Right lobe of liver (tissue), 6 donors: ENCODE measurements at regions not wholly inside any gene's neighbourhood (a gene's known extent, or its start where the extent isn't known, plus 50 kb on each side); places are given as distances from the start of the nearest gene placed in this dataset.

Experiments
- ATAC-seq, 4 donors: fragments of 200-7000 bp; cut with Tn5 transposase; one replicate each; pipeline ENCODE4 v1.9.1; 2020; ENCODE audit warnings: mild to moderate bottlenecking in 4 of 4, moderate library complexity in 4 of 4
- DNase-seq, 3 donors: peaks; one replicate each; pipeline ENCODE4 v3.0.0-alpha.2; 2020
- H3K27ac ChIP-seq, 3 donors: fragments of 200-600 bp; one replicate each; pipeline ENCODE4 v1.8.0; 2022
- H3K27me3 ChIP-seq, 2 donors: fragments of 200-600 bp; one replicate each; pipeline ENCODE4 v1.8.0; 2022
- H3K36me3 ChIP-seq, 4 donors: fragments of 200-600 bp; sonication (generic) in 1 of 4; one replicate each; pipeline versions ENCODE4 v1.5.1 to v1.8.0; 2017 to 2022; ENCODE audit warnings: control low read depth in 1 of 4
- H3K4me1 ChIP-seq, 4 donors: fragments of 200-600 bp; sonication (generic) in 1 of 4; one replicate each; pipeline versions ENCODE4 v1.5.1 to v1.8.0; 2017 to 2022; ENCODE audit warnings: control low read depth in 1 of 4
- H3K4me3 ChIP-seq, 3 donors: fragments of 200-600 bp; one replicate each; pipeline ENCODE4 v1.8.0; 2022
- H3K9me3 ChIP-seq, 4 donors: fragments of 200-600 bp; sonication (generic) in 1 of 4; one replicate each; pipeline versions ENCODE4 v1.5.1 to v1.8.0; 2017 to 2022; ENCODE audit warnings: control low read depth in 1 of 4
- CTCF ChIP-seq, 4 donors: fragments of 200-600 bp in 3 of 4; fragments of 450-650 bp in 1 of 4; IDR thresholded peaks; one replicate each; pipeline versions ENCODE4 v1.5.1 to v1.8.0; 2016 to 2022; ENCODE audit warnings: antibody characterized with exemption in 4 of 4, mild to moderate bottlenecking in 2 of 4
- POLR2A ChIP-seq: fragments of 450-650 bp; IDR thresholded peaks from one replicate; pipeline ENCODE4 v1.6.1; 2017; ENCODE audit warnings: antibody characterized with exemption, mild to moderate bottlenecking
- WGBS: methylation state at CpG from one replicate; pipeline ENCODE4 v1.1.6; 2018; ENCODE audit warnings: low coverage, low lambda C conversion rate; ENCODE audit not compliant: insufficient coverage; ENCODE audit errors: missing lambda C conversion rate; 5-methylcytosine and 5-hydroxymethylcytosine counted together
- intact Hi-C, 2 donors: fragments of 100-400 bp; cut with DNase I; formaldehyde crosslinking; loops; one replicate each; pipeline versions ENCODE4 v1.11.2 to v1.14.1; 2022
- donor health status: DM: no; HTN: yes; CAD: no.
- donor health status: DM: no; HTN: no; CAD: no.
- donor health status: DM: no; HTN: no; CAD: no.
- donor health status: DM: no; HTN: yes; CAD: no.
- donor health status: DM: no; HTN: yes; CAD: no.

GRCh38 chr18:22477222-22477621 lies 59.5 kb upstream of the CTAGE1 start:
- Histone ChIP-seq H3K4me3 (no peak overlapping the region), H3K27me3 (no peaks in the 10 kb centered on the region), H3K9me3 (no peaks in the 10 kb centered on the region), H3K36me3 (no peaks in the 10 kb centered on the region), H3K4me1 (no peaks in the 10 kb centered on the region), H3K27ac (no peak overlapping the region)
- intact Hi-C loops = no loop called here
- ATAC-seq (no peak), DNase-seq (no peak)
- no peak for TF ChIP-seq POLR2A
- TF ChIP-seq CTCF (IDR thresholded peaks at IDR 0.05) = no peak
- 80% methylated on average over 1 of the region's 1 CpG for WGBS

- 69% methylated on average over 3 of the region's 3 CpGs for WGBS
- no peak for TF ChIP-seq CTCF (IDR thresholded peaks at IDR 0.05)
- no peak for TF ChIP-seq POLR2A
- intact Hi-C loops = no loop called here
- Histone ChIP-seq H3K4me3 (no peak overlapping the region), H3K27ac (no peak overlapping the region), H3K36me3 (no peaks in the 10 kb centered on the region), H3K9me3 (no peaks in the 10 kb centered on the region), H3K27me3 (no peaks in the 10 kb centered on the region), H3K4me1 (no peaks in the 10 kb centered on the region)
- ATAC-seq (no peak), DNase-seq (no peak)
Measured at GRCh38 chr18:22482948-22483347, 65.2 kb upstream of the CTAGE1 start.

GRCh38 chr18:22483407-22483806 lies 65.7 kb upstream of the CTAGE1 start:
- no peak for DNase-seq
- ATAC-seq = no peak
- no peaks in the 10 kb centered on the region for H3K9me3 ChIP-seq
- intact Hi-C loops = no loop called here
- H3K27me3 ChIP-seq = no peaks in the 10 kb centered on the region
- H3K4me3 ChIP-seq = no peak overlapping the region
- no peak for TF ChIP-seq POLR2A
- TF ChIP-seq CTCF (IDR thresholded peaks at IDR 0.05) = no peak
- no peaks in the 10 kb centered on the region for H3K36me3 ChIP-seq
- H3K27ac ChIP-seq = no peak overlapping the region
- peaks cover 0 to 4% (median under 1%) of the 10 kb centered on the region in 4 donors for H3K4me1 ChIP-seq
- 80% methylated on average over 4 of the region's 5 CpGs for WGBS

- WGBS = 100% methylated on average over 2 of the region's 2 CpGs
- intact Hi-C loops = no loop called here
- Histone ChIP-seq H3K4me3 (no peak overlapping the region), H3K27ac (no peak overlapping the region), H3K4me1 (peaks cover 0 to 15% (median 6%) of the 10 kb centered on the region in 4 donors), H3K9me3 (no peaks in the 10 kb centered on the region), H3K27me3 (no peaks in the 10 kb centered on the region), H3K36me3 (no peaks in the 10 kb centered on the region)
- ATAC-seq = no peak
- DNase-seq = no peak
- no peak for TF ChIP-seq POLR2A
- no peak for TF ChIP-seq CTCF (IDR thresholded peaks at IDR 0.05)
Measured at GRCh38 chr18:22484471-22484870, 66.8 kb upstream of the CTAGE1 start.

- no peaks in the 10 kb centered on the region for H3K36me3 ChIP-seq
- H3K9me3 ChIP-seq = no peaks in the 10 kb centered on the region
- intact Hi-C loops = no loop called here
- ATAC-seq (no peak), DNase-seq (no peak)
- no peak overlapping the region for H3K27ac ChIP-seq
- no peaks in the 10 kb centered on the region for H3K27me3 ChIP-seq
- peaks cover 0 to 25% (median 11%) of the 10 kb centered on the region in 4 donors for H3K4me1 ChIP-seq
- TF ChIP-seq POLR2A (no peak), CTCF (IDR thresholded peaks at IDR 0.05) (no peak)
- no peak overlapping the region for H3K4me3 ChIP-seq
- 70% methylated on average over 6 of the region's 6 CpGs for WGBS
Measured at GRCh38 chr18:22485808-22486244, 68.1 kb upstream of the CTAGE1 start.
